ENCODE measurements at regions not wholly inside any gene's neighbourhood (a gene's known extent, or its start where the extent isn't known, plus 50 kb on each side); places are given as distances from the start of the nearest gene placed in this dataset.

DNA sequence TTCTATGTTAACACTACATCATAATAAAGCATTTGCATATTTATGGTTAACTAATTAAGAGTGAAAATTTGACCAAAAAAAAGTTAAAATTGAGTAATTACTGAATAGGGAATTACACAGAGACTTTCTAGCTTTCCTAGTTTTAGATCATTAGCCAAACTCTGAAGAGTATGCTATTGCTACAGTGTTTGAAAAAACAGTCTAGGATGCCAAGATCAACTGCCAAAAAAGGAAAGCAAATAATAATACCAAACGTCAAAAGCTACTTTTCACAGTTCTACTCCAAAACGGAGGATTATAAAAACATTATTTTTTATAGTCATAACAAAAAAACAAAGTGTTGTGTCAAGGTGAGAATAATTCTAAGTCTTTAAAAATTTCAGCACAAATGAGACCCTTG, 359.8 kb upstream of the CTSO start:
- TF ChIP-seq, protein P1, sequence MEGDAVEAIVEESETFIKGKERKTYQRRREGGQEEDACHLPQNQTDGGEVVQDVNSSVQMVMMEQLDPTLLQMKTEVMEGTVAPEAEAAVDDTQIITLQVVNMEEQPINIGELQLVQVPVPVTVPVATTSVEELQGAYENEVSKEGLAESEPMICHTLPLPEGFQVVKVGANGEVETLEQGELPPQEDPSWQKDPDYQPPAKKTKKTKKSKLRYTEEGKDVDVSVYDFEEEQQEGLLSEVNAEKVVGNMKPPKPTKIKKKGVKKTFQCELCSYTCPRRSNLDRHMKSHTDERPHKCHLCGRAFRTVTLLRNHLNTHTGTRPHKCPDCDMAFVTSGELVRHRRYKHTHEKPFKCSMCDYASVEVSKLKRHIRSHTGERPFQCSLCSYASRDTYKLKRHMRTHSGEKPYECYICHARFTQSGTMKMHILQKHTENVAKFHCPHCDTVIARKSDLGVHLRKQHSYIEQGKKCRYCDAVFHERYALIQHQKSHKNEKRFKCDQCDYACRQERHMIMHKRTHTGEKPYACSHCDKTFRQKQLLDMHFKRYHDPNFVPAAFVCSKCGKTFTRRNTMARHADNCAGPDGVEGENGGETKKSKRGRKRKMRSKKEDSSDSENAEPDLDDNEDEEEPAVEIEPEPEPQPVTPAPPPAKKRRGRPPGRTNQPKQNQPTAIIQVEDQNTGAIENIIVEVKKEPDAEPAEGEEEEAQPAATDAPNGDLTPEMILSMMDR (IDR thresholded peaks at IDR 0.05), result no peak
- no peak for TF ChIP-seq POLR2A (IDR thresholded peaks at IDR 0.05)

All from esophagus squamous epithelium (tissue), 4 donors.